HepG2 (cell line): ENCODE measurements at regions not wholly inside any gene's neighbourhood (a gene's known extent, or its start where the extent isn't known, plus 50 kb on each side); places are given as distances from the start of the nearest gene placed in this dataset.

Experiments used
- ARNT2 ChIP-seq: sonication (generic); formaldehyde crosslinking; IDR thresholded peaks from 2 replicates; pipeline ENCODE4 v1.8.0; 2022; ENCODE audit warnings: mild to moderate bottlenecking, low read depth, missing genetic modification reagents, moderate library complexity
- DNMT3B ChIP-seq: conservative IDR thresholded peaks from 2 replicates; pipeline ENCODE4 v1.6.1; 2016; ENCODE audit warnings: missing biosample characterization, control low read depth
- HHEX ChIP-seq: IDR thresholded peaks from 2 replicates; pipeline ENCODE4 v1.6.1; 2016; ENCODE audit warnings: control low read depth
- JUN ChIP-seq: sonication (generic); formaldehyde crosslinking; IDR thresholded peaks from 2 replicates; pipeline ENCODE4 v1.4.0; 2020; ENCODE audit warnings: mild to moderate bottlenecking, missing genetic modification reagents
- MZF1 ChIP-seq: sonication (generic); formaldehyde crosslinking; IDR thresholded peaks from 2 replicates; pipeline ENCODE4 v1.8.1; 2023; ENCODE audit warnings: mild to moderate bottlenecking, missing genetic modification reagents, borderline replicate concordance
- NBN ChIP-seq: fragments of 450-650 bp; conservative IDR thresholded peaks from 2 replicates; pipeline ENCODE4 v1.6.1; 2017
- NCOA5 ChIP-seq: sonication (generic); formaldehyde crosslinking; IDR thresholded peaks from 2 replicates; pipeline ENCODE4 v1.4.0; 2020; ENCODE audit warnings: missing genetic modification reagents
- NKX3-1 ChIP-seq: sonication (generic); formaldehyde crosslinking; IDR thresholded peaks from 2 replicates; pipeline ENCODE4 v1.5.0; 2020; ENCODE audit warnings: missing genetic modification reagents
- PPARG ChIP-seq: conservative IDR thresholded peaks from 2 replicates; pipeline ENCODE4 v1.6.1; 2016; ENCODE audit warnings: missing biosample characterization, missing genetic modification reagents
- YEATS4 ChIP-seq: sonication (generic); formaldehyde crosslinking; IDR thresholded peaks from 2 replicates; pipeline ENCODE4 v1.4.0; 2020; ENCODE audit warnings: missing genetic modification reagents, borderline replicate concordance
- ZC3H13 ChIP-seq: sonication (generic); formaldehyde crosslinking; IDR thresholded peaks from 2 replicates; pipeline ENCODE4 v1.8.1; 2023; ENCODE audit warnings: mild to moderate bottlenecking, missing genetic modification reagents, moderate library complexity
- ZMAT3 ChIP-seq: sonication (generic); formaldehyde crosslinking; conservative IDR thresholded peaks from 2 replicates; pipeline ENCODE4 v1.7.0; 2021; ENCODE audit warnings: missing genetic modification reagents
- ZMYM2 ChIP-seq: sonication (generic); formaldehyde crosslinking; IDR thresholded peaks from 2 replicates; pipeline ENCODE4 v1.8.0; 2022; ENCODE audit warnings: mild to moderate bottlenecking, missing genetic modification reagents
- ZNF101 ChIP-seq: sonication (generic); formaldehyde crosslinking; IDR thresholded peaks from 2 replicates; pipeline ENCODE4 v1.4.0; 2020; ENCODE audit warnings: mild to moderate bottlenecking, low read depth, missing genetic modification reagents, borderline replicate concordance
- ZNF143 ChIP-seq: sonication (generic); formaldehyde crosslinking; IDR thresholded peaks from 2 replicates; pipeline ENCODE4 v1.4.0; 2020; ENCODE audit warnings: missing genetic modification reagents
- ZNF75D ChIP-seq: sonication (generic); formaldehyde crosslinking; IDR thresholded peaks from 2 replicates; pipeline ENCODE4 v1.8.1; 2023; ENCODE audit warnings: missing genetic modification reagents, mild to moderate bottlenecking, borderline replicate concordance
- ZNF782 ChIP-seq: sonication (generic); formaldehyde crosslinking; IDR thresholded peaks from 2 replicates; pipeline ENCODE4 v1.4.0; 2020; ENCODE audit warnings: missing genetic modification reagents, mild to moderate bottlenecking, borderline replicate concordance
- TF ChIP-seq, protein P1 (sequence below): sonication (generic); formaldehyde crosslinking; IDR thresholded peaks from 2 replicates; pipeline ENCODE4 v1.4.0; 2020; ENCODE audit warnings: missing genetic modification reagents
- TF ChIP-seq, protein P2 (sequence below): sonication (generic); formaldehyde crosslinking; IDR thresholded peaks from 2 replicates; pipeline ENCODE4 v1.8.1; 2023; ENCODE audit warnings: mild to moderate bottlenecking, missing genetic modification reagents
- TF ChIP-seq, protein P3 (sequence below): sonication (generic); formaldehyde crosslinking; IDR thresholded peaks from 2 replicates; pipeline ENCODE4 v1.8.0; 2022; ENCODE audit warnings: missing genetic modification reagents, mild to moderate bottlenecking, borderline replicate concordance
- TF ChIP-seq, protein P4 (sequence below): IDR thresholded peaks from 2 replicates; pipeline ENCODE4 v1.6.1; 2016; ENCODE audit warnings: mild to moderate bottlenecking

GRCh38 chr6:1055015-1055921, 256.6 kb upstream of the FOXQ1 start (continued):
- TF ChIP-seq ZNF782: no peak
- TF ChIP-seq YEATS4 (CRISPR knock-in tag): peak; percentile 70
- TF ChIP-seq ARNT2 (CRISPR knock-in tag): peak; percentile 41; the same call in 1 of the 2 replicates
- no peak for TF ChIP-seq DNMT3B (CRISPR knock-in tag)
- TF ChIP-seq, protein P1, sequence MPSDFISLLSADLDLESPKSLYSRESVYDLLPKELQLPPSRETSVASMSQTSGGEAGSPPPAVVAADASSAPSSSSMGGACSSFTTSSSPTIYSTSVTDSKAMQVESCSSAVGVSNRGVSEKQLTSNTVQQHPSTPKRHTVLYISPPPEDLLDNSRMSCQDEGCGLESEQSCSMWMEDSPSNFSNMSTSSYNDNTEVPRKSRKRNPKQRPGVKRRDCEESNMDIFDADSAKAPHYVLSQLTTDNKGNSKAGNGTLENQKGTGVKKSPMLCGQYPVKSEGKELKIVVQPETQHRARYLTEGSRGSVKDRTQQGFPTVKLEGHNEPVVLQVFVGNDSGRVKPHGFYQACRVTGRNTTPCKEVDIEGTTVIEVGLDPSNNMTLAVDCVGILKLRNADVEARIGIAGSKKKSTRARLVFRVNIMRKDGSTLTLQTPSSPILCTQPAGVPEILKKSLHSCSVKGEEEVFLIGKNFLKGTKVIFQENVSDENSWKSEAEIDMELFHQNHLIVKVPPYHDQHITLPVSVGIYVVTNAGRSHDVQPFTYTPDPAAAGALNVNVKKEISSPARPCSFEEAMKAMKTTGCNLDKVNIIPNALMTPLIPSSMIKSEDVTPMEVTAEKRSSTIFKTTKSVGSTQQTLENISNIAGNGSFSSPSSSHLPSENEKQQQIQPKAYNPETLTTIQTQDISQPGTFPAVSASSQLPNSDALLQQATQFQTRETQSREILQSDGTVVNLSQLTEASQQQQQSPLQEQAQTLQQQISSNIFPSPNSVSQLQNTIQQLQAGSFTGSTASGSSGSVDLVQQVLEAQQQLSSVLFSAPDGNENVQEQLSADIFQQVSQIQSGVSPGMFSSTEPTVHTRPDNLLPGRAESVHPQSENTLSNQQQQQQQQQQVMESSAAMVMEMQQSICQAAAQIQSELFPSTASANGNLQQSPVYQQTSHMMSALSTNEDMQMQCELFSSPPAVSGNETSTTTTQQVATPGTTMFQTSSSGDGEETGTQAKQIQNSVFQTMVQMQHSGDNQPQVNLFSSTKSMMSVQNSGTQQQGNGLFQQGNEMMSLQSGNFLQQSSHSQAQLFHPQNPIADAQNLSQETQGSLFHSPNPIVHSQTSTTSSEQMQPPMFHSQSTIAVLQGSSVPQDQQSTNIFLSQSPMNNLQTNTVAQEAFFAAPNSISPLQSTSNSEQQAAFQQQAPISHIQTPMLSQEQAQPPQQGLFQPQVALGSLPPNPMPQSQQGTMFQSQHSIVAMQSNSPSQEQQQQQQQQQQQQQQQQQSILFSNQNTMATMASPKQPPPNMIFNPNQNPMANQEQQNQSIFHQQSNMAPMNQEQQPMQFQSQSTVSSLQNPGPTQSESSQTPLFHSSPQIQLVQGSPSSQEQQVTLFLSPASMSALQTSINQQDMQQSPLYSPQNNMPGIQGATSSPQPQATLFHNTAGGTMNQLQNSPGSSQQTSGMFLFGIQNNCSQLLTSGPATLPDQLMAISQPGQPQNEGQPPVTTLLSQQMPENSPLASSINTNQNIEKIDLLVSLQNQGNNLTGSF: no peak
- TF ChIP-seq, protein P2, sequence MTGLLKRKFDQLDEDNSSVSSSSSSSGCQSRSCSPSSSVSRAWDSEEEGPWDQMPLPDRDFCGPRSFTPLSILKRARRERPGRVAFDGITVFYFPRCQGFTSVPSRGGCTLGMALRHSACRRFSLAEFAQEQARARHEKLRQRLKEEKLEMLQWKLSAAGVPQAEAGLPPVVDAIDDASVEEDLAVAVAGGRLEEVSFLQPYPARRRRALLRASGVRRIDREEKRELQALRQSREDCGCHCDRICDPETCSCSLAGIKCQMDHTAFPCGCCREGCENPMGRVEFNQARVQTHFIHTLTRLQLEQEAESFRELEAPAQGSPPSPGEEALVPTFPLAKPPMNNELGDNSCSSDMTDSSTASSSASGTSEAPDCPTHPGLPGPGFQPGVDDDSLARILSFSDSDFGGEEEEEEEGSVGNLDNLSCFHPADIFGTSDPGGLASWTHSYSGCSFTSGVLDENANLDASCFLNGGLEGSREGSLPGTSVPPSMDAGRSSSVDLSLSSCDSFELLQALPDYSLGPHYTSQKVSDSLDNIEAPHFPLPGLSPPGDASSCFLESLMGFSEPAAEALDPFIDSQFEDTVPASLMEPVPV (CRISPR knock-in tag): peak; percentile 87
- no peak for TF ChIP-seq NBN
- peak; percentile 66 for TF ChIP-seq ZNF143 (CRISPR knock-in tag)
- TF ChIP-seq, protein P3, sequence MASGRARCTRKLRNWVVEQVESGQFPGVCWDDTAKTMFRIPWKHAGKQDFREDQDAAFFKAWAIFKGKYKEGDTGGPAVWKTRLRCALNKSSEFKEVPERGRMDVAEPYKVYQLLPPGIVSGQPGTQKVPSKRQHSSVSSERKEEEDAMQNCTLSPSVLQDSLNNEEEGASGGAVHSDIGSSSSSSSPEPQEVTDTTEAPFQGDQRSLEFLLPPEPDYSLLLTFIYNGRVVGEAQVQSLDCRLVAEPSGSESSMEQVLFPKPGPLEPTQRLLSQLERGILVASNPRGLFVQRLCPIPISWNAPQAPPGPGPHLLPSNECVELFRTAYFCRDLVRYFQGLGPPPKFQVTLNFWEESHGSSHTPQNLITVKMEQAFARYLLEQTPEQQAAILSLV (CRISPR knock-in tag): peak; percentile 65; the same call in 1 of the 2 replicates
- TF ChIP-seq JUN (CRISPR knock-in tag): peak; percentile 62
- TF ChIP-seq ZNF75D: peak; percentile 76; the same call in 1 of the 2 replicates
- no peak; the same call in 1 of the 2 replicates for TF ChIP-seq MZF1 (CRISPR knock-in tag)
- TF ChIP-seq ZMAT3 (CRISPR knock-in tag): no peak
- TF ChIP-seq ZC3H13 (CRISPR knock-in tag): peak; percentile 90; the same call in 1 of the 2 replicates
- peak; percentile 92 for TF ChIP-seq NKX3-1 (CRISPR knock-in tag)
- TF ChIP-seq, protein P4, sequence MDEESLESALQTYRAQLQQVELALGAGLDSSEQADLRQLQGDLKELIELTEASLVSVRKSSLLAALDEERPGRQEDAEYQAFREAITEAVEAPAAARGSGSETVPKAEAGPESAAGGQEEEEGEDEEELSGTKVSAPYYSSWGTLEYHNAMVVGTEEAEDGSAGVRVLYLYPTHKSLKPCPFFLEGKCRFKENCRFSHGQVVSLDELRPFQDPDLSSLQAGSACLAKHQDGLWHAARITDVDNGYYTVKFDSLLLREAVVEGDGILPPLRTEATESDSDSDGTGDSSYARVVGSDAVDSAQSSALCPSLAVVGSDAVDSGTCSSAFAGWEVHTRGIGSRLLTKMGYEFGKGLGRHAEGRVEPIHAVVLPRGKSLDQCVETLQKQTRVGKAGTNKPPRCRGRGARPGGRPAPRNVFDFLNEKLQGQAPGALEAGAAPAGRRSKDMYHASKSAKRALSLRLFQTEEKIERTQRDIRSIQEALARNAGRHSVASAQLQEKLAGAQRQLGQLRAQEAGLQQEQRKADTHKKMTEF: peak; percentile 97
- TF ChIP-seq ZNF101 (CRISPR knock-in tag): no peak
- peak; percentile 87; the same call in 1 of the 2 replicates for TF ChIP-seq PPARG (CRISPR knock-in tag)
- TF ChIP-seq HHEX (CRISPR knock-in tag): peak; percentile 66
- no peak for TF ChIP-seq NCOA5
- TF ChIP-seq ZMYM2 (CRISPR knock-in tag): peak; percentile 60; the same call in 1 of the 2 replicates
